ENCODE measurements at regions not wholly inside any gene's neighbourhood (a gene's known extent, or its start where the extent isn't known, plus 50 kb on each side); places are given as distances from the start of the nearest gene placed in this dataset.

DNA sequence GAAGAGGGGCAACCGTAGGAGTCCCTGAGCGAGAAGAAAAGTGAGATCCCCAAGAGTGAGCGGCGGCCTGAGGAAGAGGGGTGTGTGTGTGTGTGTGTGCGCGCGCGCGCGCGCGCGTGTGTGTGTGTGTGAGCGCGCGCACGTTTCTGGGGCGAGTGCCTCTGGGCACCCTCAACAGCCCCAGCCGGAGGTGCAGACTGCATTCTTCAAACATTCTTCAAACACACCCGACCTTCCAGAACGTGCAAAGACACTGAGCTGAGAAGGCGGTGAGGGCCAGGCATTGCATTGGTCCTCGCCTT, 76.2 kb upstream of the FOXP4 start:
- Histone ChIP-seq H3K4me3 (ENCODE audit: low read length) (no peak overlapping the region), H3K4me1 (ENCODE audit: control insufficient read depth, insufficient read depth, low read length) (peaks cover 11% of the 10 kb centered on the region), H3K9me3 (replicated peaks; ENCODE audit: control insufficient read depth, low read depth, low read length) (no peaks in the 10 kb centered on the region), H3K27ac (ENCODE audit: low read length) (no peak overlapping the region), H3K36me3 (ENCODE audit: control insufficient read depth, insufficient read depth, low read length) (no peaks in the 10 kb centered on the region), H3K27me3 (ENCODE audit: control insufficient read depth, insufficient read depth, low read length) (peaks cover 71% of the 10 kb centered on the region)
- 8% methylated on average over 8 of the region's 23 CpGs for WGBS (ENCODE audit: insufficient coverage)
- no peak for DNase-seq

DNA sequence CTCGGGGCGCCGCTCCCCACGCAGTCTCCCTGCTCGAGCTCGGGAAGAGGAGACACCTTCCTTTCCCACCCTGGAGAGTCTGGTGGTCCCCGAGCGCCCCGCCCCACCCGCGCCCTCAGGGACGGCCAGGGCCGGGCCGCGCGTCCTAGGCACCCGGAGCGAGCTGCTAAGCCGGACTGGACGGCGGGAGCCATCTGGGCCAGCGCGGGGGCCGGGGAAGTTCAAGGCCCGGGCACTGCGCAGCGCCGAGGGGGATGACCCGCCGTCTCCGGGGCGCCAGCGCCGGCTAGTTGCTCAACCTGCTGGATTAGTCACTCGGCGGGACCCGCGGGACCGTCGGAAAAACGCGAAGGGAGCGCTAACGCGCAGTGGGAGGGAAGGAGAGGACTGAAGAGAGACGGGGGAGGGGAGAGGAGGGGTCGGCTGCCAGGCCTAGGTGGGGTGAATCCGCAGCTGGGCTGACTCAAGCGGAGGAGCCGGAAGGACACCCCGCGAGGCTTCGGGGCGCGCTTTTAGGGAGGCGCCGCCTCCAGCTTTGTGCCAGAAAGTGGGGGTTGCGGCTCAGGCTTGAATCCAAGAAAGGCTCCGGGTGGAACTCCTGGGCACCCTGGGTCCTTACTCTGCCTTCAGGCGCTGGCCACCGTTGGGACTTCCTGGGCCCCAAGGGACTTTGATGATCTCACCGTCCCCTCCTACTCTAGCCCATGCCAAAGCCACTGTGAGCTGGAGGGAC, 75.7 kb upstream of the FOXP4 start:
- DNase-seq: no peak
- Histone ChIP-seq H3K36me3 (ENCODE audit: control insufficient read depth, insufficient read depth, low read length) (no peaks in the 10 kb centered on the region), H3K9me3 (replicated peaks; ENCODE audit: control insufficient read depth, low read depth, low read length) (no peaks in the 10 kb centered on the region), H3K4me1 (ENCODE audit: control insufficient read depth, insufficient read depth, low read length) (peaks cover 11% of the 10 kb centered on the region), H3K27ac (ENCODE audit: low read length) (no peak overlapping the region), H3K4me3 (ENCODE audit: low read length) (no peak overlapping the region), H3K27me3 (ENCODE audit: control insufficient read depth, insufficient read depth, low read length) (peaks cover 72% of the 10 kb centered on the region)
- WGBS (ENCODE audit: insufficient coverage): 3% methylated on average over 59 of the region's 62 CpGs

DNA sequence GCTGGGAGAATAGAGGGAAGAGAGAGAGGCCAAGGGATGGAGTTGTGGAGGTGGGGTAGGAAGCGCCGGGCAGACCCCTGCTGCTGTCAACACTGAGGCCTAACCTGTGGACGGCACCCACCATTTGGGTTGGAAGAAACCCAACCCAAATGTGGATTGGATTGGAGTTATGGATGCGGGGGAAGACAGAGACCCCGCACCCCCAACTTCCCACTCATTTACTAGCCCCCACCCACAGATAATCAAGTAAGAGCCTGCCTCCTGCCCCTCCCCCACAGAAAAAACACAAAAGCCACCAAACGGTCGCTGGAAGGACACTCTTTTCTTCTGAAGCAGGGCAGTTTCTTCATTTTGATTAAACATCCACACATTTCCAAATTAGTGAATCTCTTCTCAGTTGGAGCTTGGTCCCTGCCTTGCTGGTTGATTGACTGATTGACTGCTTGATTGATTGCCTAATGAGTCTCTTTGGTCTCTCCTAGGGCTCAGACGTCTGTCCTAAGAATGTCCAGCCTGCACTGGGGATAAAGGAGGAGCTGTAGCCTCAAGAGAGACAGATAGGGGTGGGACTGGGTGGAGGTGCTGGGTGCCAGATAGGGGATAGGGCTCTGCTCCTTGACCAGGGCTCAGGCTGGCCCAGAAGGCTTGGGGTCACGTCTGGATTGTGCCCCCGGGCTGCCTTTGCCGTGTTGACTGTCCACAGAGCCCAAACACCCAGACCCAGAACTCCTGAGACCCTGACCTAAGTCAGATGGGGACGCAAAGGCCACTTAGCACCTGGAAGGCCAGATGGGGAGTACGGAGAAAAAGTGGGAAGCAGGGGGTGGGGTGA, 74.9 kb upstream of the FOXP4 start:
- Histone ChIP-seq H3K27me3 (ENCODE audit: control insufficient read depth, insufficient read depth, low read length) (peaks cover 75% of the 10 kb centered on the region), H3K9me3 (replicated peaks; ENCODE audit: control insufficient read depth, low read depth, low read length) (no peaks in the 10 kb centered on the region), H3K27ac (ENCODE audit: low read length) (no peak overlapping the region), H3K4me3 (ENCODE audit: low read length) (no peak overlapping the region), H3K4me1 (ENCODE audit: control insufficient read depth, insufficient read depth, low read length) (peaks cover 11% of the 10 kb centered on the region), H3K36me3 (ENCODE audit: control insufficient read depth, insufficient read depth, low read length) (no peaks in the 10 kb centered on the region)
- DNase-seq: no peak
- 59% methylated on average over 6 of the region's 13 CpGs for WGBS (ENCODE audit: insufficient coverage)

DNA sequence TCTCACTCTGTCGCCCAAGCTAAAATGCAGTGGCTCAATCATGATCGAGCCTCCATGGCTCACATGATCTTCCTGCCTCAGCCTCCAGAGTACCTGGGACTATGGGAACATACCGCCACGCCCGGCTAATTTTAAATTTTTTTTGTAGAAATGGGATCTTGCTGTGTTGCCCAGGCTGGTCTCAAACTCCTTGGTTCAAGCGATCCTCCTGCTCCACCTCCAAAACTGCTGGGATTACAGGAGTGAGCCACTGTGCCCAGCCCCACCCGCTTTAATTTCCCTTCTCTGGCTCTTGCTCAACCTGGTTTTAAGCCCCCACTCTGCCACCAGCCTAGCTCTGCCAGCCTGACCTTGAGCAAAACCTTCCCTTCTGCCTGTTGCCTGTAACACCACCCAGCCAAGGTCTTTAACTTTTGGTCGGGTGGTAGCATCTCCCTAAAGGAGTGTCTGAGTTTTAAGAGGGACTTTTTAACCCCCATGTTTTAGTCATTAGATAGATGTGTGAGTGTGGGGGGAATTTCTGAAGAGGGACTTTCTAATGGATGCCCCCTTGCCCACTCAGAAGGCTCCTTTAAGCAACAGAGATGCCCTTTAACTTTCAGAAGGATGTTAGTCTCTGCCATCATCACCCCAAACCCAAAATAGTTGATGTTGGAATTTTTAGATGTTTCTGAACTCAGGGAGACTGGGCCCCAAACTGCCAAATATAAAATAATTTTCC, 71.8 kb upstream of the FOXP4 start:
- Histone ChIP-seq H3K27ac (ENCODE audit: low read length) (no peak overlapping the region), H3K9me3 (replicated peaks; ENCODE audit: control insufficient read depth, low read depth, low read length) (no peaks in the 10 kb centered on the region), H3K4me1 (ENCODE audit: control insufficient read depth, insufficient read depth, low read length) (peaks cover 11% of the 10 kb centered on the region), H3K36me3 (ENCODE audit: control insufficient read depth, insufficient read depth, low read length) (no peaks in the 10 kb centered on the region), H3K27me3 (ENCODE audit: control insufficient read depth, insufficient read depth, low read length) (peaks cover 61% of the 10 kb centered on the region), H3K4me3 (ENCODE audit: low read length) (no peak overlapping the region)
- no peak for DNase-seq
- WGBS (ENCODE audit: insufficient coverage): 61% methylated on average over 2 of the region's 8 CpGs

- H3K27me3 ChIP-seq (ENCODE audit: control insufficient read depth, insufficient read depth, low read length): peaks cover 53% of the 10 kb centered on the region
- H3K4me3 ChIP-seq (ENCODE audit: low read length): no peak overlapping the region
- no peaks in the 10 kb centered on the region for H3K9me3 ChIP-seq (replicated peaks; ENCODE audit: control insufficient read depth, low read depth, low read length)
- peaks cover 10% of the 10 kb centered on the region for H3K4me1 ChIP-seq (ENCODE audit: control insufficient read depth, insufficient read depth, low read length)
- no peaks in the 10 kb centered on the region for H3K36me3 ChIP-seq (ENCODE audit: control insufficient read depth, insufficient read depth, low read length)
- no peak for DNase-seq
- 56% methylated on average over 4 of the region's 6 CpGs for WGBS (ENCODE audit: insufficient coverage)
- H3K27ac ChIP-seq (ENCODE audit: low read length): no peak overlapping the region
Measured at GRCh38 chr6:41475164-41475563, 71.0 kb upstream of the FOXP4 start.

- DNase-seq: no peak
- Histone ChIP-seq H3K4me1 (ENCODE audit: control insufficient read depth, insufficient read depth, low read length) (peaks cover 4% of the 10 kb centered on the region), H3K27me3 (ENCODE audit: control insufficient read depth, insufficient read depth, low read length) (peaks cover 47% of the 10 kb centered on the region), H3K36me3 (ENCODE audit: control insufficient read depth, insufficient read depth, low read length) (no peaks in the 10 kb centered on the region), H3K9me3 (replicated peaks; ENCODE audit: control insufficient read depth, low read depth, low read length) (no peaks in the 10 kb centered on the region), H3K4me3 (ENCODE audit: low read length) (no peak overlapping the region), H3K27ac (ENCODE audit: low read length) (no peak overlapping the region)
- WGBS (ENCODE audit: insufficient coverage): 90% methylated on average over 3 of the region's 6 CpGs
Measured at GRCh38 chr6:41475737-41476357, 70.3 kb upstream of the FOXP4 start.

DNA sequence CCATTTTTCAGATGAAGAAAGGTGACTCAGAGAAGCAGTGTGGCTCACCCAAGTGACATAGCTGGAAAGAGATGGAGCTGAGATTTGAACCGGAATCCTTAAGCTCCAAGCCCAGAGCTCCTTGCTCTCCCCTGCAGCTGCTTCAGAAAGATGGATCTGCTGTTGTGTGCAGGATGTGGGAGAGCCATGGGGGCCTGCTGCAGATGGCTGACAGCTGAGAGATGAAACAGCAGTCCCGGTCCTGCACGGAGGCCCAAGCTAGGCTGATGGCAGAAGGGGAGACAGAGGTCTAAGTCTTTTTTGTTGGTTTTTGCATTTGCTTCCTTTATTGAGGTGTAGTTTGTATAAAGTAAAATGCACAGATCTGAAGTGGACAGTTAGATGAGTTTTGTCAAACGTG, 69.8 kb upstream of the FOXP4 start:
- Histone ChIP-seq H3K27me3 (ENCODE audit: control insufficient read depth, insufficient read depth, low read length) (peaks cover 41% of the 10 kb centered on the region), H3K4me1 (ENCODE audit: control insufficient read depth, insufficient read depth, low read length) (peaks cover 4% of the 10 kb centered on the region), H3K36me3 (ENCODE audit: control insufficient read depth, insufficient read depth, low read length) (no peaks in the 10 kb centered on the region), H3K27ac (ENCODE audit: low read length) (no peak overlapping the region), H3K4me3 (ENCODE audit: low read length) (no peak overlapping the region), H3K9me3 (replicated peaks; ENCODE audit: control insufficient read depth, low read depth, low read length) (no peaks in the 10 kb centered on the region)
- WGBS (ENCODE audit: insufficient coverage): 28% methylated on average over 2 of the region's 4 CpGs
- no peak for DNase-seq

- DNase-seq: no peak
- no peaks in the 10 kb centered on the region for H3K9me3 ChIP-seq (replicated peaks; ENCODE audit: control insufficient read depth, low read depth, low read length)
- H3K36me3 ChIP-seq (ENCODE audit: control insufficient read depth, insufficient read depth, low read length): no peaks in the 10 kb centered on the region
- peaks cover 29% of the 10 kb centered on the region for H3K27me3 ChIP-seq (ENCODE audit: control insufficient read depth, insufficient read depth, low read length)
- H3K27ac ChIP-seq (ENCODE audit: low read length): no peak overlapping the region
- H3K4me3 ChIP-seq (ENCODE audit: low read length): no peak overlapping the region
- WGBS (ENCODE audit: insufficient coverage): 80% methylated on average over 1 of the region's 3 CpGs
- peaks cover under 1% of the 10 kb centered on the region for H3K4me1 ChIP-seq (ENCODE audit: control insufficient read depth, insufficient read depth, low read length)
Measured at GRCh38 chr6:41477572-41477971, 68.6 kb upstream of the FOXP4 start.

DNA sequence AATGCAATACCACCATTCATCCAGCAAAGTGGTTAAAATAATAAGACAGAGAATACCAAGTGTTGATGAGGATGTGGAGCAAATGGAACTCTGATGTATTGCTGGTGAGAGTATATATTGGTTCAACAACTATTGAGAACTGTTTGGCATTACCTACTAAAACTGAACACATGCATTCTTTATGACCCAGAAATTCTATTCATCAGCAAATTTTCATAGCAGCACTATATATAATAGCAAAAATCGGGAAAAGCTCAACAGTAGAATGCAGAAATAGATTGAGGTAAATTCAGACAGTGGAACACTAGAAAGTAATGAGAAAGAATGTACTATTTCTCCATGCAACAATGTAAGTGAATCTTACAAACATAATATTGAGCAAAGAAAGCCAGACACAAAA, 62.2 kb upstream of the FOXP4 start:
- Histone ChIP-seq H3K27me3 (ENCODE audit: control insufficient read depth, insufficient read depth, low read length) (peaks cover 13% of the 10 kb centered on the region), H3K27ac (ENCODE audit: low read length) (no peak overlapping the region), H3K4me3 (ENCODE audit: low read length) (no peak overlapping the region), H3K4me1 (ENCODE audit: control insufficient read depth, insufficient read depth, low read length) (peaks cover 13% of the 10 kb centered on the region), H3K9me3 (replicated peaks; ENCODE audit: control insufficient read depth, low read depth, low read length) (no peaks in the 10 kb centered on the region), H3K36me3 (ENCODE audit: control insufficient read depth, insufficient read depth, low read length) (no peaks in the 10 kb centered on the region)
- WGBS (ENCODE audit: insufficient coverage): no CpG with 5 or more reads among the region's 1 CpG
- no peak for DNase-seq
